ENCODE measurements at regions not wholly inside any gene's neighbourhood (a gene's known extent, or its start where the extent isn't known, plus 50 kb on each side); places are given as distances from the start of the nearest gene placed in this dataset.
"Not testable (repeated sequence)": the region's sequence is repeated elsewhere in the genome, so short reads cannot be mapped to it uniquely, and the experiment has no call there.

DNA sequence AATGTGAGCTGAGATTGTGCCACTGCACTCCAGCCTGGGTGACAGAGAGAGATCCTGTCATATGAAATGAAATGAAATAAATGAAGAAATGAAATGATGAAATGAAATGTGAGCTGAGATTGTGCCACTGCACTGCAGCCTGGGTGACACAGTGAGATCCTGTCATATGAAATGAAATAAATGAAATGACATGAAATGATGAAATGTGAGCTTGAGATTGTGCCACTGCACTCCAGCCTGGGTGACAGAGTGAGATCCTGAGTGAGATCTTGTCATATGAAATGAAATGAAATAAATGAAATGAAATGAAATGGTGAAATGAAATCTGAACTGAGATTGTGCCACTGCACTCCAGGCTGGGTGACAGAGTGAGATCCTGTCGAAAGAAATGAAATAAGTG lies 58.2 kb upstream of the FAN1 start:
- not testable (repeated sequence) for DNase-seq
